Skeletal muscle cell (primary cell): ENCODE measurements at regions not wholly inside any gene's neighbourhood (a gene's known extent, or its start where the extent isn't known, plus 50 kb on each side); places are given as distances from the start of the nearest gene placed in this dataset.

Experiments used
- DNase-seq: peaks from one replicate; pipeline ENCODE4 v3.0.0-alpha.2; 2010; ENCODE audit warnings: low read depth
- H3K4me3 ChIP-seq: 2 replicates; pipeline ENCODE4 v1.5.1; 2011; ENCODE audit warnings: low read depth, mild to moderate bottlenecking, control low read depth, low read length, moderate library complexity

DNA sequence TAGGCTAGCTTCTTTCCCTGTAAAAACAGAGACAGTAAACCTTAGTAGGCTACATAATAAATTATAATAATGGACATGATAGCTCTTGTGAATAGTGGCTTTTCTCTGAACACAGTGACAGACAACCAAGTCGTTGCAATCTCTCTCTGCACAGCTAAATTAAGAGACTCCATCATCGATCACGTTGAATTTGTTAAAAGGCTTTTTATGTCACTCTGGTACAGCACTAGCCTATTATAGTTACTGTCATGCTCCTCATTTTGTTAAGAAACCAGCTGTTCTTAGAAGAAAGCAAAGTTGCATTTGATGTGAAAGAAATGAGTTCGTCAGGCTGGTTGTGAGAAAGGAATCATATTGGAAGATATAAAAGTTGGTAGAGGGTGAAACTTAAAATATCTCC lies 50.3 kb upstream of the ARHGAP28 start:
- no peak overlapping the region for H3K4me3 ChIP-seq

More for the DNA sequence above, 50.3 kb upstream of the ARHGAP28 start:
- DNase-seq = no peak
